Stimulated activated CD4-positive, alpha-beta T cell treated with anti-CD3 and anti-CD28 coated beads, TNF-alpha, amount 100 ng/mL, for 4 hours (primary cell): ENCODE measurements at regions not wholly inside any gene's neighbourhood (a gene's known extent, or its start where the extent isn't known, plus 50 kb on each side); places are given as distances from the start of the nearest gene placed in this dataset.
"Not testable (repeated sequence)": the region's sequence is repeated elsewhere in the genome, so short reads cannot be mapped to it uniquely, and the experiment has no call there.

Experiments
- DNase-seq, 3 experiments: peaks; one replicate each; pipeline ENCODE4 v3.0.0-alpha.2; 2020; ENCODE audit warnings: low read depth in 3 of 3

DNA sequence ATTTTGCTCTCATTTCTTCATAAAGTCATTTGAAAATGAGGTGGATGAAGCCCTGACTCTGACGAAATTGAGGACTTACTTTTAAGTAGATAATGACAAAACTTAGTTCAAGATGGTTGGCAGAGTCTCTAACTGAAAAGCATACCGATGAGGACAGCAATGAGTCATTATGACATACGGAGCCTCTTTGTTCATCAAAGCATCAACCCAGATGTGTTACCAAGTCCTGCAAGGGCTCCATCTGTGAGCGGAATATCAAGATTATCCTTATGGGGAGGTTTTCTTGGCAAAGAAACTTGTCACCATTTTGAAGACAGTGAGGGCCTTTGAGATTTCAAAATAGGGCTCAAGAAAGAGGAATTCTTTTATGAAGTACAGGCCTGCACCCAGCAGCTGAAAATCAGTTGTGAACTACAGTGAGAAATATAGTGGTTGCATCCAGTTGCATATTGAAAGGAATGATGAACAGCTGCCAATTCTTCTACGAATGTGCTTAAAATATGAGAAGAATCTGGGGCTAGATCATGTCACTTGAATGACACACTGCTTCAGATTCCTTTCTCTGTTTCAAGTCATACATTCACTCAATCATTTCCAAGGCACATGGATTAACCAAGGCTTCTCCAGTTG is 86.6 kb upstream of the SLC24A2 start:
- DNase-seq, result no peak

DNA sequence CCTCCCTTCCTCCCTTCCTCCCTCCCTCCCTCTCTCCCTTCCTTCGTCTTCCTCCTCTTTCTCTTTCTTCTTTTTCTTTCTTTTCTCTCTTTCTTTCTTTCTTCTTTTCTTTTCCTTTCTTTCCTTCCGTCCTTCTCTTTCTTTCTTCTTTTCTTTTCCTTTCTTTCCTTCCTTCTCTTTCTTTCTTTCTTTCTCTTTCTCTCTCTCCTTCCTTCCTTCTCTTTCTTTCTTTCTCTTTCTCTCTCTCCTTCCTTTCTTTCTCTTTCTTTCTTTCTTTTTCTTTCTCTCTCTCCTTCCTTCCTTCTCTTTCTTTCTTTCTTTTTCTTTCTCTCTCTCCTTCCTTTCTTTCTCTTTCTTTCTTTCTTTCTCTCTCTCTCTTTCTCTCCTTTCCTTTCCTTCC is 84.4 kb upstream of the SLC24A2 start:
- DNase-seq, result not testable (repeated sequence)

DNA sequence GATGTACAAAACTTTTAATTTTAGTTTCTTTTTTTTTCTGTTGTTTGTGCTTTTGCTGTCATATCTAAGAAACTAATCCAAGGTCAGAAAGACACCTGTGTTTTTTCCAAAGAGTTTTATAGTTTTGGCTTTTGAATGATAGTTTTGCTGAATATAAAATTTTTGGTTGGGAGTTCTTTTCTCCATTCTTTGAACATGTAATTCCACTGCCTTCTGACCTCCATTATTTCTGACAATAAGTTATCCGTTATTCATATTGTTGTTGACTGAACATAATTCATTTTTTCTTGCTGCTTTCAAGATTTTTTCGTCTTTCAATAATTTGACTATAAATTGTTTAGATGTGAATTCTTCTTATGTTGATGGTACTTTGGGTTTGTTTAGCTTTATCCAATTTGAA is 82.2 kb upstream of the SLC24A2 start:
- no peak for DNase-seq

DNA sequence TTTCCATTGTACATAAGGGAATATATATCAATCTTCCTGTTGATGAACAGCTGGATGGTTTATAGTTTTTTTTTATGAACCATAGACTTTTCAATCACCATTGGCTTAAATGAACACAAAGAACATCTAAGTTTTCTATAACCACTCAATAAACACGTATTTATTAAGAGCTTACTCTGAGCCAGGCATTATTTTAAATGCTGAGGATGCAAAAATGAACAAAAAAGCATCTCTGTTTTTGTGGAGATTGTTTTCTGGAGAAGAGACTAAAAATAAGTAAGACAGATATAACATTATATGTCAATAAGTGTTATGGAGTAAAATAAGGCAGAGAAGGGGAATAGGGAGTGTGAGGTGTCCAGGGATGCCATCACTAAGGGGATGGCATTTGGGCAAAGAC is 52.1 kb upstream of the SLC24A2 start:
- no peak for DNase-seq
